Epithelial cell of esophagus (primary cell): ENCODE measurements at regions not wholly inside any gene's neighbourhood (a gene's known extent, or its start where the extent isn't known, plus 50 kb on each side); places are given as distances from the start of the nearest gene placed in this dataset.

Experiments
- DNase-seq: peaks from one replicate; pipeline ENCODE4 v3.0.0; 2010; ENCODE audit warnings: low read depth
- H3K4me3 ChIP-seq: 2 replicates; pipeline ENCODE4 v1.5.1; 2011; ENCODE audit warnings: mild to moderate bottlenecking, low read length, control low read depth
- CTCF ChIP-seq: IDR thresholded peaks from 2 replicates; pipeline ENCODE4 v1.5.1; 2011; ENCODE audit warnings: low read depth, mild to moderate bottlenecking, low read length, control low read depth, inconsistent platforms; ENCODE audit not compliant: insufficient read depth; ENCODE audit errors: missing control alignments

GRCh38 chr16:65463652-65464260 is 341.9 kb upstream of the CDH11 start:
- no peak overlapping the region for H3K4me3 ChIP-seq
- TF ChIP-seq CTCF = no peak
- DNase-seq = no peak

- no peak for TF ChIP-seq CTCF
- DNase-seq = no peak
- H3K4me3 ChIP-seq = no peak overlapping the region
These were observed 335.2 kb upstream of the CDH11 start for GRCh38 chr16:65457084-65457483.

GRCh38 chr16:65455761-65456160 is 333.9 kb upstream of the CDH11 start:
- no peak for DNase-seq
- TF ChIP-seq CTCF = no peak
- no peak overlapping the region for H3K4me3 ChIP-seq

GRCh38 chr16:65453646-65454045 is 331.8 kb upstream of the CDH11 start:
- H3K4me3 ChIP-seq = no peak overlapping the region
- no peak for DNase-seq
- TF ChIP-seq CTCF = no peak

- no peak overlapping the region for H3K4me3 ChIP-seq
- no peak for DNase-seq
- TF ChIP-seq CTCF = no peak
These were observed 327.7 kb upstream of the CDH11 start for GRCh38 chr16:65449526-65449925.

GRCh38 chr16:65446427-65446826 is 324.6 kb upstream of the CDH11 start:
- no peak overlapping the region for H3K4me3 ChIP-seq
- TF ChIP-seq CTCF = no peak
- no peak for DNase-seq
